HG02970 (cell line): ENCODE measurements at regions not wholly inside any gene's neighbourhood (a gene's known extent, or its start where the extent isn't known, plus 50 kb on each side); places are given as distances from the start of the nearest gene placed in this dataset.
"Not testable (repeated sequence)": the region's sequence is repeated elsewhere in the genome, so short reads cannot be mapped to it uniquely, and the experiment has no call there.

Experiments used
- ATAC-seq: cut with Tn5 transposase; IDR thresholded peaks from one replicate; pipeline ENCODE4 v1.9.1; 2021; ENCODE audit warnings: mild to moderate bottlenecking, moderate library complexity, moderate number of reproducible peaks; ENCODE audit not compliant: unreplicated experiment, low FRiP score

- no peak for ATAC-seq
Measured at GRCh38 chrX:52261125-52261462, 76.4 kb downstream of the MAGED4 start.

- peak; percentile 99 for ATAC-seq
Measured at GRCh38 chrX:52261463-52262194, 76.9 kb downstream of the MAGED4 start.

- no peak for ATAC-seq
Measured at GRCh38 chrX:52262195-52262546, 77.5 kb downstream of the MAGED4 start.

DNA sequence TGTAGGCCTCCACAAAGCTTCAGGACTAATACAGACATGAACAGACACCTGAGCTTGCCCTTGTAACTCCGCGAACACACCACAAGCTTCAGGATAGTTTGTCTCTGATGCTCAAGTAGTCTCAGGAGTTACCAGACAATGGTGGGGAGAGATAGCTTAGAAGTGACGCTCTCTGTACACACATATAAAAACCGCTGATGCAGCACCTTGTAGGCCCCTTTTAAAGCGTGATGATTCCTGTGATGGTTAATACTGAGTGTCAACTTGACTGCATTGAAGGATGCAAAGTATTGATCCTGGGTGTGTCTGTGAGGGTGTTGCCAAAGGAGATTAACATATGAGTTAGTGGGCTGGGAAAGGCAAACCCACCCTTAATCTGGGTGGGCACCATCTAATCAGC, 78.7 kb downstream of the MAGED4 start:
- ATAC-seq, result no peak

GRCh38 chrX:52265713-52266112, 81.0 kb downstream of the MAGED4 start:
- ATAC-seq, result no peak

GRCh38 chrX:52268502-52268901, 83.8 kb downstream of the MAGED4 start:
- ATAC-seq, result not testable (repeated sequence)

DNA sequence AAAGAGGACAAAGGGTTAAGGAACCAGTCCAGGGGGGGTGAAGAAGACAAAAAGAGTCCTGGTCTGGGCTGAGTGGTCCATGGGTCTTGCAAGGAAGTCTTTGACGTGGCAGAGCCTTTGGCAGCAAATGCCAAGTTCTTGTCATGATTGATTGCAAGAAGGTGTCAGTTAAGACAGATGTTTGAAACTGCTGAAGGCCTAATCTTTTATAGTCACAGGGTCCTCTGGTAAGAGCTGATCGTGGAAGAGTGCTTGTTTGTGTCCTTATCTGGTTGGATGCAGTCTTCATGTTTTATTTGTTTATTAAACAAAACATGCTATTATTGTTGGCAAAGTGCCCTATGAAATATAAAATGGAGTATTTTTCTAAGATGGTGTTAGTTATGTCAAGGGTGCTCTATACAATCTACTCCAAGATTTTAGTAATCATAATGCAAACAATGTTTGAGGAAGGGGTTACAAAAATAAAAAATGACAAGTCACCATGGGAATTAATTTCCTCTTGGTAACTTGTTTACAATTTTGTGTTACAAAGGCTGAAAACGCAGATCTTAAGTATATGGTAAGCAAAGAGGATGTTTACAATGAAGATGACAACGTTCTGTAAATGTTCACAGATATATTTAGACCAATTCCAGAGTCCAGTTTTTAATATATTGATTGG, 85.9 kb downstream of the MAGED4 start:
- no peak for ATAC-seq

GRCh38 chrX:52271206-52271605, 86.5 kb downstream of the MAGED4 start:
- ATAC-seq, result no peak

DNA sequence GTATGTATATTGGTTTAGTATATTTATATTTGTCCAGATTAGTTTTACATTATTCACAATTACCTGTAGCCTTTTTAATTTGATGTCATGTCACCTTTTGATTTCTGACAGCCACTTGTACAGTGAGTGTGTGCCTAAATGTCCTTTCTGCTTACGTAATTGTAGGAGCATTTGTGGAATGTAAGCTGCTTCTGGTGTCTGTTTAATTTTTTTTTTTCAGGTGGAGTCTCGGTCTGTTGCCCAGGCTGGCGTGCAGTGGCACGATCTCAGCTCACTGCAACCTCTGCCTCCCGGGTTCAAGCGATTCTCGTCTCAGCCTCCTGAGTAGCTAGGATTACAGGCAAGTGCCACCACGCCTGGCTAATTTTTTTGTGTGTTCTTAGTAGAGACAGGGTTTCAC, 91.2 kb upstream of the XAGE2 start:
- ATAC-seq, result no peak

- no peak for ATAC-seq
Measured at GRCh38 chrX:52280812-52281211, 88.0 kb upstream of the XAGE2 start.

DNA sequence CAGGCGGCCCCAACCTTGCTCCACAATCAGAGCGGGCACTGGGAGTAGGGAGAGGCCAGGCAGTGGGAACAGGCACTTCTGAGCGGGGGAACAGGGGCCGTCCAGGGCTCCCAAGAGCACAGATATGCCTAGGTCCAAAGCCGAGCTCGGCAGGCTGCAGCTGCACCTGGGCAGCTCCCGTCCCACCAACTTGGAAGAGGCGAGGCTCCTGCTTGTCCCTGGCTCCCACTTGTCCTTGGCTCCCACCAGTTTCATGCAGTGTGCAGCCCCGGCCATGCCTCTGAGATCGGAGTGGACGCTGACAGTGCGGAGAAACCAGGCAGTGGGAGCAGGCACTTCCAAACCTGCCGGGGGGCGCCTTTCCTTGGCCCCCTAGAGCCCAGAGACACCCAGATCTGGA, 84.0 kb upstream of the XAGE2 start:
- no peak for ATAC-seq

DNA sequence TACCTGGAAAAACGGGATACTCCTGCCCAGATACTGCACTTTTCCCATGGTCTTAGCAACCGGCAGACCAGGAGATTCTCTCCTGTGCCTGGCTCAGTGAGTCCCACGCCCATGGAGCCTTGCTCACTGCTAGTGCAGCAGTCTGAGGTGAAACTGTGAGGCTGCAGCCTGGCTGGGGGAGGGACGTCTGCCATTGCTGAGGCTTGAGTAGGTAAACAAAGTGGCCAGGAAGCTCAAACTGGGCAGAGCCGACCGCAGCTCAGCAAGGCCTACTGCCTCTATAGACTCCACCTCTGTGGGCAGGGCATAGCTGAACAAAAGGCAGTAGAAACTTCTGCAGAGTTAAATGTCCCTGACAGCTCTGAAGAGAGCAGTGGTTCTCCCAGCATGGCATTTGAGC, 69.9 kb upstream of the XAGE2 start:
- not testable (repeated sequence) for ATAC-seq

GRCh38 chrX:52308532-52308931, 60.3 kb upstream of the XAGE2 start:
- not testable (repeated sequence) for ATAC-seq
